Thoracic aorta (tissue), 2 donors: ENCODE measurements at regions not wholly inside any gene's neighbourhood (a gene's known extent, or its start where the extent isn't known, plus 50 kb on each side); places are given as distances from the start of the nearest gene placed in this dataset.
A peak's percentile ranks its signal among the peaks of the same experiment; 100 is the strongest.

Experiments
- ATAC-seq: fragments of 150-250 bp; one replicate; pipeline ENCODE4 v1.8.0; 2017; ENCODE audit warnings: low read depth; ENCODE audit not compliant: insufficient number of reproducible peaks, low FRiP score
- DNase-seq: peaks from one replicate; pipeline ENCODE4 v3.0.0-alpha.2; 2020; ENCODE audit warnings: low spot score
- H3K27ac ChIP-seq, 2 donors: fragments of 200-600 bp; sonication (generic); 1 replicate in 1 of 2; 2 replicates in 1 of 2; pipeline ENCODE4 v1.5.1; 2016; ENCODE audit warnings: mild to moderate bottlenecking in 2 of 2, moderate library complexity in 2 of 2
- H3K27me3 ChIP-seq: fragments of 200-600 bp; sonication (generic); replicated peaks from 2 replicates; pipeline ENCODE4 v1.6.0; 2016; ENCODE audit warnings: mild to moderate bottlenecking; ENCODE audit not compliant: insufficient read depth
- H3K36me3 ChIP-seq: fragments of 200-600 bp; sonication (generic); one replicate; pipeline ENCODE4 v1.5.1; 2016
- H3K4me1 ChIP-seq, 2 donors: fragments of 200-600 bp; sonication (generic); 1 replicate in 1 of 2; 2 replicates in 1 of 2; pipeline versions ENCODE4 v1.5.1 to v1.6.0; 2016; ENCODE audit warnings: low read depth in 2 of 2, mild to moderate bottlenecking in 1 of 2; ENCODE audit not compliant: control insufficient read depth in 1 of 2
- H3K4me3 ChIP-seq: fragments of 200-600 bp; sonication (generic); 2 replicates; pipeline ENCODE4 v1.5.1; 2016; ENCODE audit warnings: mild to moderate bottlenecking
- H3K9me3 ChIP-seq: fragments of 200-600 bp; sonication (generic); 2 replicates; pipeline ENCODE4 v1.5.1; 2016
- CTCF ChIP-seq: fragments of 200-600 bp; sonication (generic); IDR thresholded peaks from one replicate; pipeline ENCODE4 v1.5.1; 2019; ENCODE audit warnings: antibody characterized with exemption

GRCh38 chr9:12640016-12640587 is 53.1 kb upstream of the TYRP1 start:
- peak; percentile 43 for TF ChIP-seq CTCF
- DNase-seq (no peak), ATAC-seq (no peak)
- no peaks in the 10 kb centered on the region for H3K27me3 ChIP-seq
- H3K4me3 ChIP-seq: no peak overlapping the region
- H3K27ac ChIP-seq: no peak overlapping the region
- no peaks in the 10 kb centered on the region for H3K36me3 ChIP-seq
- H3K4me1 ChIP-seq: no peaks in the 10 kb centered on the region
- H3K9me3 ChIP-seq: no peaks in the 10 kb centered on the region

GRCh38 chr9:12640866-12641636 is 52.1 kb upstream of the TYRP1 start:
- Histone ChIP-seq H3K9me3 (no peaks in the 10 kb centered on the region), H3K4me1 (no peaks in the 10 kb centered on the region), H3K27me3 (no peaks in the 10 kb centered on the region), H3K27ac (no peak overlapping the region), H3K4me3 (no peak overlapping the region), H3K36me3 (no peaks in the 10 kb centered on the region)
- TF ChIP-seq CTCF: no peak
- ATAC-seq: no peak
- no peak for DNase-seq
